Urinary bladder (tissue), 3 donors: ENCODE measurements at regions not wholly inside any gene's neighbourhood (a gene's known extent, or its start where the extent isn't known, plus 50 kb on each side); places are given as distances from the start of the nearest gene placed in this dataset.

Experiments used
- DNase-seq: peaks from one replicate; pipeline ENCODE4 v3.0.0-alpha.2; 2015; ENCODE audit errors: extremely low spot score
- H3K27ac ChIP-seq: one replicate; pipeline ENCODE4 v1.5.1; 2013; ENCODE audit warnings: low read depth, mild to moderate bottlenecking, moderate library complexity
- H3K36me3 ChIP-seq: one replicate; pipeline ENCODE4 v1.6.1; 2013; ENCODE audit warnings: mild to moderate bottlenecking, moderate library complexity; ENCODE audit not compliant: insufficient read depth
- H3K4me1 ChIP-seq: one replicate; pipeline ENCODE4 v1.6.1; 2013; ENCODE audit warnings: mild to moderate bottlenecking, moderate library complexity; ENCODE audit not compliant: insufficient read depth
- H3K4me3 ChIP-seq: one replicate; pipeline ENCODE4 v1.5.1; 2013; ENCODE audit warnings: low read depth, low read length
- WGBS: extraction: QIAGEN DNeasy Blood & Tissue Kit; methylation state at CpG from one replicate; pipeline ENCODE4 v1.1.7; 2013; 5-methylcytosine and 5-hydroxymethylcytosine counted together
- donor health status: healthy with polysubstance abuse.
- donor health status: healthy.

DNA sequence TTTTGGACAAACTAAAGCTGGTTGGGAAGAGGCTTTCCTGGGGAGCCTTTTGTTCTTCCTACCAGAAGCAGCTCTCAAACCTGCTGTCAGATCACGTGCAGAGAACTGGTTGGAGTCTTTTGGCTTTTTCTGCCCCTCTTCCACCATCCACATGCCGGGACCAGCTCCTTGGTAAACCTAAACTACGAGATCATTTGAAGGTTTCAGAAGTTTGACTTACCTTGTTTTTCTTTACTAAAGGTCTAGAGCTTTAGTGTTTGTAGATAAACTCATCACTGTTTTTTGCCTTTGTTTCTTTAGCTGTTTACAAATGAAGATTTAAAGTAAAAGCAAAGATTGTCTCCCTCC is 113.4 kb downstream of the HLX start:
- H3K27ac ChIP-seq: no peak overlapping the region
- H3K4me3 ChIP-seq: no peak overlapping the region
- H3K36me3 ChIP-seq: no peaks in the 10 kb centered on the region
- DNase-seq: no peak
- WGBS: 39% methylated on average over 3 of the region's 3 CpGs
- H3K4me1 ChIP-seq: no peaks in the 10 kb centered on the region

DNA sequence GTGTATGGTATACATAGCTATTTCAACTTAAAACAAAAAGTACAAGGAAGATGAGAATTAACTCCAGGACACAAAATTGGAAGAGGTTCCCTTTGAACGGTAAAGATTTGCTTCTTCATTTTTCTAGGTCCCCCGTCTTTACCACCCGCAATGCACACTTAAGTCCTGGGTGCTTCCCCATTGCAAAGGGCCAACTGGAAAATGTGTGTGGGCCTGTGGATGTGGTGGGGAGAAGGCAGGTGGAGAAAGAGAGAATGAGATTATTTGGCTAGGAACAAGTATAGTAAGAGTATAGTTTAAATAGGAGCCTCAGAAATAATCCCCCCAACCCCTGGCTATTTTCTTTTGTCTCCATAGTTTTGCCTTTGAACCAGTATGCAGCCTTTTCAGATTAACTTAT is 115.4 kb downstream of the HLX start:
- no peak overlapping the region for H3K27ac ChIP-seq
- WGBS: 90% methylated on average over 3 of the region's 3 CpGs
- H3K4me3 ChIP-seq: no peak overlapping the region

DNA sequence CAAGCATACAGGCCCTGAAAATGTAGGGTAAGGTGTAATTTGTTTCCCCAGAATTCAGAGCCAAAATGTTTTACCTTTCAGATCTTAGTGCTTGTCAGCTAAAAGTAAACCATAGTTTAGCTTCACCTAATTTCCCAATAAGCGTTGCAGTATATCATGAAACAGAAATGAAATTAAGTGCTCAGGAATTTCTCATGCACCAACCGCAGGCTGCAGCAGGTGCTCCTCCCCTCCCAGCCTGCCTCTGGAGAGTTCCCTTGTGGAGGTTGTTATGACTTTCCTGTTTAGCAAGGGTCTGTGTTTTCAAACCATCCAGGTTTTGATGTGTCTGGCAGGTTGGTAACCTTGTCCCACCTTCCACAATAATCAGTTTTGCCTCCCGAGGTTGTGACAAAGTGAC is 118.5 kb downstream of the HLX start:
- Histone ChIP-seq H3K4me1 (no peaks in the 10 kb centered on the region), H3K36me3 (no peaks in the 10 kb centered on the region), H3K27ac (no peak overlapping the region), H3K4me3 (no peak overlapping the region)
- DNase-seq: no peak
- 82% methylated on average over 3 of the region's 3 CpGs for WGBS

More for the DNA sequence above, 115.4 kb downstream of the HLX start:
- no peak for DNase-seq
- no peaks in the 10 kb centered on the region for H3K4me1 ChIP-seq
- no peaks in the 10 kb centered on the region for H3K36me3 ChIP-seq

DNA sequence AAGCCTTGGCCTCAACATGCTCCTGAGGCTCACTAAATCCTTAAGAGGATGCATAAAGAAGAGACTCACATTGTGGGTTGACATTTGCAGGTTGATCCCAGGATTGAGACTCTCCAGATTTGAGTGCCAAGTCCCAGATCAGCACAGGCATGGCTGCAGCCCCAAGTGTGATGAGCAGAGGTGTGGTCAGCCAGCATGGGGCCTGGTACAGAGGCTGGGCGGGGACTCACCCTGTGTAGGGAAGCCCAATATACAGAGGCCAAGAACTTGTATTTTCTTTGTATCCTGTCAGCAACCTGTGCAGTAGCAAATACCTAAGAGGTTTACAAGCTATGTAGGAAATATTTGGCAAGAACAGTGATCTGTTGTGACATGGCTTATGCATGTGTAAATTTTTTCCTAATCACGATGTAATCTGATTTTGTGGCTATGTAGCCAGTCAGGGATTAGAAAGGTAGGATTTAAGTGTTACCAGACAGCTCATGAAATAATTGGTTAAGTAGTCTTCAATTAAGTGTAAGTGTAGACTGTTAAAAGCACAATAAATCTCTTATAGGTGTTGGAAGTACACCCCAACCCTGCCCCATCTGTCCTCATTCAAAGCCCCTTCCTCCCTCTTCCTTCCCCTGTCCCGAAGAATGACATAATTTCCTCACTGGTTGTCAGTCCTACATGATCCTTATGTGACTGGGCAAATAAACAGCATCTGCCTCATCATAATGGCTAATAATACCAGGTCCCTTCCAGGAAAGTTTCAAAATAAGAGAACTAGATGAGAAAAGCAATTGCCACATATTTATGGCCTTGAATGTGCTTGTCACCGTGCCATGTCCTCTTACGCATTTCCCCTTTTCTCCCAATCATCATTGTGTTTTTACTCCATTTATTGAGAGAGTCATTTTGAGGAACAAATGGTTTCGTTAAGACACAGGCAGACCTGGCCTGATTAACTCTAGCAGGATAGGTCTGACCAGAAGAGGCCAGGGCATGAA is 120.9 kb downstream of the HLX start:
- no peak for DNase-seq
- Histone ChIP-seq H3K36me3 (no peaks in the 10 kb centered on the region), H3K4me3 (no peak overlapping the region), H3K27ac (no peak overlapping the region), H3K4me1 (no peaks in the 10 kb centered on the region)
- WGBS: 56% methylated on average over 6 of the region's 6 CpGs

DNA sequence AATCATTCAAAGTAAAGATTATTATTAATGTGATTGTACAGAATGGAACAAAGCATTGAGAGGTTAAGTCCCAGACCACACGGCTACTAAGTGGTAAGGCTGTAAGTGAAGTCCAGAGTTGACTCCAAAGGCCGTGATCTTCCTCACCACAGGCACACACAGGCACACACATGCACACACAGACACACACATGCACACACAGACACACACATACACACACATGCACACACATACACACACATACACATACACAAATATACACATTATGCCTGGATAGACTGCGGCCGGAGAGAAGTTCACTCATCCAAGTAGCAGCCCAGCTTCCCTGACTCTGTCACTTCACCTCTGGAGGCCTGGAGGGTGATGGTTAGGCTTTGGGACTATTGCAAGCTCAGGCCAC is 121.9 kb downstream of the HLX start:
- Histone ChIP-seq H3K27ac (no peak overlapping the region), H3K4me1 (no peaks in the 10 kb centered on the region), H3K36me3 (no peaks in the 10 kb centered on the region), H3K4me3 (no peak overlapping the region)
- 92% methylated on average over 4 of the region's 4 CpGs for WGBS
- no peak for DNase-seq

DNA sequence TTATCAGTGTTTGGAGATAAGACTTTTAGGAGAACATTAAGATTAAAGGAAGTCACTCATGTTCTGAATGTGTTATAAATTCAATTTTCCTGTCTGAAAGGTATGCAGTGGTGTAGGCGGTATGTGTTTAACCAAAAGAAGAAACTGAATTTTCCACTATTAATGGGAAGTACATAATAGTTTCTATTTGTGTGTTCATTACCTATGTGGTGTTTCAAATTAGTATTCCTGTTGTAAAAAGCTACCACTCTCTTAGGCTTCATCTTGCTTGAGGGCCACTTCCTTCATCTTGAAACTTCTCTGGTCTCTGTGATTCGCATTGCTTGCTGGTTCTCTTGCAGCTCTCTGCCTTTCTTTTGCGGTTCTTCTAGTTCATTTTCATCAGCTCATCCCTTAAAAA is 123.4 kb downstream of the HLX start:
- WGBS: 94% methylated on average over 3 of the region's 3 CpGs
- Histone ChIP-seq H3K27ac (no peak overlapping the region), H3K4me3 (no peak overlapping the region), H3K4me1 (no peaks in the 10 kb centered on the region), H3K36me3 (no peaks in the 10 kb centered on the region)
- DNase-seq: no peak

DNA sequence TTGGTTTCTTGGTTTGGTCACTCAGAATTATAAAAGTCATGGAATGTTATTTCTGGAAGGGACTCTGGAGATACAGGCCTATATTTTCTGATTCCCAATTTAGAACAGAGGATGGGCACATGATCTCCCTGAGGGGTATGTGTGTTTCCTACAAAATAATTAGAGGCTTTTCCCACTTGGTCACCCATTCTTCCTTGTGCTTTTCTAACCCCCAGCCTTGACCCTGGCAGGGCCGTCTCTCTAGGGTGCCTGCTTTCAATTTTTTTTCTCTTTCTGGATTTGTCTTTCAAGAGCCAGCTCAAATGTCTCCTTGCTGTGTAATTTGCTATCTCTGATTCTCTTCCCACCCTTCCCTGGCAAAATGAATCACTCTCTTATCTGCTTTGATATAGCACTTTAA is 131.9 kb downstream of the HLX start:
- DNase-seq: no peak
- Histone ChIP-seq H3K4me1 (no peaks in the 10 kb centered on the region), H3K4me3 (no peak overlapping the region), H3K27ac (no peak overlapping the region), H3K36me3 (no peaks in the 10 kb centered on the region)
- WGBS: 81% methylated on average over 1 of the region's 1 CpG

DNA sequence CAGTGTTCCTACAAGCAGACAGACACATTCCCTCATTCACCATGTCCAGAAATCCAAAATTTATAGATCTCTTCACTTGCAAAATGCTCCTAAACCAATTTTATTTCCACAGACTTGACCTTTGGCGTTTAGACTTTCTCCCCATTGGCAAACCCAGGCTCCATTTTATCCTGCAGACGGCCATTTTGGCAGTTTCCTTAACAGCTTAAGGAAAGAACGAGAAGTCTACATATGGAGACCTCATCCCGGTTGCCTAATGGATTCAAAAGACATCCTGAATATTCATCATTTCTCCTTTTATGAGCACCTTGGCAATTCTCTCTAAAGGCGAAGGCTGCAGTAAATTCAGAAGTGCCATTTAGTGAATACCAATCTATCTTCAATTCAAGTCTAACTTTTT is 132.9 kb downstream of the HLX start:
- no peak overlapping the region for H3K4me3 ChIP-seq
- no peak for DNase-seq
- H3K36me3 ChIP-seq: no peaks in the 10 kb centered on the region
- H3K27ac ChIP-seq: no peak overlapping the region
- no peaks in the 10 kb centered on the region for H3K4me1 ChIP-seq
- WGBS: 94% methylated on average over 5 of the region's 5 CpGs

DNA sequence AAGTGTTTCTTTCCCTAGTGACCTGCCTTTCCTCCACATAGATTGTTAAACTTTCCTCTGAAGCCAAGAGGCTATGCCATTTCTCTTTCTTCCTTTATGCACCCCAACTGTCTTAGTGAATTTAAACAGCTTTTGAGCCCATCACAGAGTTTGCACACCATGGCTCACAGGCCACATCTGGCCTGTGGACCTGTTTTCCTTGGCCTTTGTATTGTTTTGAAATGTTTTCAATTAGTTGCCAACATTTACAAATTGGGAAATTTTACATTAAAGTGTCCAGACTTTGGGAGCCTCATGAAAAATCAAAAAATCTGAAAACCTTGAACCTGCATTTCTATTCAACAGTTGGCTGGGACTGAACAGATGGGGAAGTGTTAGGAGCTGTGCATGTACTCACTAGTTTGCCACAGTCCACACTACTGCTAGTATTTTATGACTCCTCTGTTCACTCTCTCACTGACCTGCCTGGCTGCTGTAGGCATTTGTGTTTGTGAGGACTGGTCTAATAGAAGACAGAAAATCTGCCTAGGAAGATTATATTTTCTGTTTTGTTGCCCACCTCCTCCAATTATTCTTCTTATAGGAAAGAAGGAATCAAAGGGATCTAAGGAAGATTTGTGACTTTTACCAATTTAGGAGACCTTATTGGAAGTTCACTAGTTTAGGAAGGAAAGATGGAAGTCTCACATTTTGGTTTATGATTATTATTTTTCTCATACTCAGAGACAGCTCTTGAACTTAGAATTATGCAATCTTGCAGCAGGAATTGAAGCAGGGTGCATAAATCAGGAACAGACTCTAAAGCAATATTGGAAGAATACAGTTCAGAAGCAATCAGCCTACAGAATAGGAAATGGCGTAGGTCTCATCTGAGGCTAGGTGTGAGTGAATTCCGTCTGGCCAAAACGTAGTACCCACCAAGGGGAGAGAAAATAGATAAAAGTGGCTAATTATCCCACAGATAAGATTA is 134.7 kb downstream of the HLX start:
- no peak for DNase-seq
- no peak overlapping the region for H3K4me3 ChIP-seq
- H3K36me3 ChIP-seq: no peaks in the 10 kb centered on the region
- no peak overlapping the region for H3K27ac ChIP-seq
- no peaks in the 10 kb centered on the region for H3K4me1 ChIP-seq
- 82% methylated on average over 3 of the region's 3 CpGs for WGBS

DNA sequence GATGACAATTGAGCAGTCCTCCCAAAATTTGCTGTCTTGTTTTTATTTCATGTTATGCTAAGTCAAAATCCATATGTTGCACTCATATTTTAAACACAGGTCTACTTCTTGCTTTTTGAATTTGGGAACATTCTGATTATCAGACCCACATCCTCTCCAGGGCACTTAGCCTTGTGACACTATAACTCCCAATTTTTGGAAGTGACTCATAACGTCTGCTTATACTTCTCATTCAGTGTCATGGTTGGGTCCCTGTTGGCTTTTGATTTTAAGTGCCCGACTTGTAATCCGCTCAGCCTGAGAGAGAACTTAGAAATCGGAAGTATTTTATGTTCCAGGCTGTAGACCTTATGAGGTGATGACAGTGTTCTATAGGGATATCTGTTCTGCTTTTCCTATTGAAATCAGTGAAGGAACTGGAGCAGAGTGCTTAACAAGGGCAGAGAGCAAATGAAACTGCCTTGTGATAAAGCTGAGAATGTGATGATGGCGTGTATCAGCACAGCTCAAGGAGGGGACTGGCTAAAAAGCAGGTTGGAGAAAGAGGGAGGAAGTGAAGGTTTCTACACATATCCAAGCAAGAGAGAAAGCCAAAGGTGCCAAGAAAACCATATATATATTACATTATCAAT is 136.0 kb downstream of the HLX start:
- no peaks in the 10 kb centered on the region for H3K36me3 ChIP-seq
- H3K4me3 ChIP-seq: no peak overlapping the region
- H3K4me1 ChIP-seq: no peaks in the 10 kb centered on the region
- H3K27ac ChIP-seq: no peak overlapping the region
- 79% methylated on average over 5 of the region's 5 CpGs for WGBS
- DNase-seq: no peak

DNA sequence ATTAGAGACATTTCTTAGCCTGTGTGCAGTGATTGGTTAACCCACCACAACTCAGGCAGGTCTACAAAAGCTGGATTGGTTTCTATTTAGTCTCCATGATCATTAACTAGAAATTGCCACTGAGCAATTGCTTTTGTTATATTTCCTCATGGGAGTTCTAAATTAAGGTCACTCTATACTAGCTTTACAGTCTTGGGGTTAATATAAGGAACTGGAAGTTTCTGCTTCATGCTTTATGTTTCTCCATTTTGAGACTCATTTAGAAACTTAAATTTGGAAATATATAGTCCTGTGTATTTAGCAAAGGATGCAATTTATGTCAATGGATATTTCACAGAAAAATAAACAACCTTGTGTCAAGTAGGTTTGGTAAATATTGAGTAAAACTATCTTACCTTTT is 137.5 kb downstream of the HLX start:
- DNase-seq: no peak
- no peak overlapping the region for H3K27ac ChIP-seq
- H3K4me1 ChIP-seq: no peaks in the 10 kb centered on the region
- no peaks in the 10 kb centered on the region for H3K36me3 ChIP-seq
- H3K4me3 ChIP-seq: no peak overlapping the region

DNA sequence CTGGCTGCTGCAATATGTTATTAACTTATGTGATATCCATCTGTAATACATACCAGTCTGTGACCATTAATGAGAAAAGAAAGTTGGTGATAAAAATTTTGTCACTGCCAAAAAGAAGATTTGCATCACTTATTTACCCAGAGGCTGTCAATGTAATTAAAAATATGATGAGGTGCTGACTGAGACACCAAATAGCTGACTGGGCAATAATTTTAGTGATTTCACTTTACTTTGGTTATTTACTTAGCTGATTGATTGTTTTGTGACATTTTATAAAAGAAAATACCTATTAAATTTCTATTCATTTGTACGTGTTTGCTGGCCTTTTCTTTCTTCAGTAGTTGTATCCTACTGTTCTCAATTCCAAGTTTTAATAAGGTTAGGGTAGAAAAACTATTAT is 139.2 kb downstream of the HLX start:
- no peak overlapping the region for H3K27ac ChIP-seq
- DNase-seq: no peak
- no peaks in the 10 kb centered on the region for H3K4me1 ChIP-seq
- H3K4me3 ChIP-seq: no peak overlapping the region
- WGBS: 87% methylated on average over 1 of the region's 1 CpG
- H3K36me3 ChIP-seq: no peaks in the 10 kb centered on the region

DNA sequence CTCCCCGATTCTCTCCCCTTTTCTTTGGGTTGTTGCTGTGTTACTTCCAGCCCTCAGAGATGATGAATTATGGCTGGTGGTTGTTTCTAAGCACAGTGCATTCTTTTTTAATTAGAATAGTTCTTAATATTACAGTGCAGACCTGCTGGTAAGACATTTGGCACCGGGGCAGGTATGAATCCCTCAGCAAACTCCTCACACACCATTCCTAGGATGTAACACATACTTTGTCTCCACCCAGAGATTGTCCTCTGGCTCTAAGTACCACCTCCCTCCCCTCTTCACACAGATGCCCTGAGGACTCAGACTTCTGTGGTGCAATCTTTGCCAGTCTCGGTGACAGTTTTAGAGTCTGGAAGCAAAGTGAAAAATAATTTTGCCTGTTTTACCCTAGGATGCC is 143.1 kb downstream of the HLX start:
- Histone ChIP-seq H3K27ac (no peak overlapping the region), H3K4me3 (no peak overlapping the region), H3K4me1 (no peaks in the 10 kb centered on the region), H3K36me3 (no peaks in the 10 kb centered on the region)
- 85% methylated on average over 3 of the region's 3 CpGs for WGBS
- no peak for DNase-seq
